Stimulated activated CD4-positive, alpha-beta T cell treated with anti-CD3 and anti-CD28 coated beads, Interleukin-15, amount 100 ng/mL, for 48 hours (primary cell): ENCODE measurements at regions not wholly inside any gene's neighbourhood (a gene's known extent, or its start where the extent isn't known, plus 50 kb on each side); places are given as distances from the start of the nearest gene placed in this dataset.

ENCODE experiments used
- DNase-seq, 2 donors: peaks; one replicate each; pipeline ENCODE4 v3.0.0-alpha.2; 2020; ENCODE audit warnings: low read depth in 2 of 2

- no peak for DNase-seq
Measured at GRCh38 chr18:27899893-27900292, 277.0 kb downstream of the CDH2 start.

- DNase-seq = no peak
Measured at GRCh38 chr18:27894746-27895145, 282.2 kb downstream of the CDH2 start.

GRCh38 chr18:27887711-27888495 lies 289.0 kb downstream of the CDH2 start:
- DNase-seq = no peak

GRCh38 chr18:27887287-27887686 lies 289.6 kb downstream of the CDH2 start:
- DNase-seq = no peak

- DNase-seq = no peak
Measured at GRCh38 chr18:27879540-27879939, 297.4 kb downstream of the CDH2 start.

GRCh38 chr18:27871726-27872125 lies 305.2 kb downstream of the CDH2 start:
- DNase-seq = no peak

GRCh38 chr18:27869735-27870134 lies 307.2 kb downstream of the CDH2 start:
- DNase-seq = no peak

- DNase-seq = no peak
Measured at GRCh38 chr18:27865431-27865830, 311.5 kb downstream of the CDH2 start.

- DNase-seq = no peak
Measured at GRCh38 chr18:27863780-27864430, 313.0 kb downstream of the CDH2 start.

GRCh38 chr18:27862041-27862682 lies 314.8 kb downstream of the CDH2 start:
- no peak for DNase-seq

- no peak for DNase-seq
Measured at GRCh38 chr18:27861539-27861938, 315.4 kb downstream of the CDH2 start.

GRCh38 chr18:27860701-27861107 lies 316.2 kb downstream of the CDH2 start:
- DNase-seq = no peak

GRCh38 chr18:27860011-27860410 lies 316.9 kb downstream of the CDH2 start:
- DNase-seq = no peak

GRCh38 chr18:27856820-27857219 lies 320.1 kb downstream of the CDH2 start:
- DNase-seq = no peak

GRCh38 chr18:27855486-27855885 lies 321.4 kb downstream of the CDH2 start:
- no peak for DNase-seq

GRCh38 chr18:27854631-27855030 lies 322.3 kb downstream of the CDH2 start:
- DNase-seq = no peak

GRCh38 chr18:27848336-27848735 lies 328.6 kb downstream of the CDH2 start:
- DNase-seq = no peak

GRCh38 chr18:27847412-27847811 lies 329.5 kb downstream of the CDH2 start:
- DNase-seq = no peak

GRCh38 chr18:27845897-27846296 lies 331.0 kb downstream of the CDH2 start:
- DNase-seq = no peak

GRCh38 chr18:27843783-27844777 lies 332.9 kb downstream of the CDH2 start:
- DNase-seq = no peak

- no peak for DNase-seq
Measured at GRCh38 chr18:27839141-27839540, 337.8 kb downstream of the CDH2 start.

GRCh38 chr18:27838225-27838624 lies 338.7 kb downstream of the CDH2 start:
- DNase-seq = no peak
